Transverse colon (tissue), 4 donors: ENCODE measurements at regions not wholly inside any gene's neighbourhood (a gene's known extent, or its start where the extent isn't known, plus 50 kb on each side); places are given as distances from the start of the nearest gene placed in this dataset.

ENCODE experiments used
- DNase-seq: peaks from one replicate; pipeline ENCODE4 v3.0.0-alpha.2; 2019
- H3K27ac ChIP-seq, 4 donors: fragments of 200-600 bp; sonication (generic); 2 replicates each; pipeline ENCODE4 v1.5.1; 2016 to 2018; ENCODE audit warnings: inconsistent platforms in 4 of 4
- H3K27me3 ChIP-seq: fragments of 200-600 bp; sonication (generic); 2 replicates; pipeline ENCODE4 v1.5.1; 2017; ENCODE audit warnings: inconsistent platforms
- H3K36me3 ChIP-seq, 4 donors: fragments of 200-600 bp; sonication (generic); 2 replicates each; pipeline ENCODE4 v1.5.1; 2017 to 2019; ENCODE audit warnings: inconsistent platforms in 4 of 4
- H3K4me1 ChIP-seq, 4 donors: fragments of 200-600 bp; sonication (generic); 2 replicates each; pipeline ENCODE4 v1.5.1; 2017 to 2020; ENCODE audit warnings: inconsistent platforms in 4 of 4
- H3K4me3 ChIP-seq, 4 donors: fragments of 200-600 bp; sonication (generic); 1 replicate in 1 of 4; 2 replicates in 3 of 4; pipeline versions ENCODE4 v1.5.1 to v1.6.1; 2017 to 2019; ENCODE audit warnings: inconsistent platforms in 4 of 4
- H3K9me3 ChIP-seq, 2 donors: fragments of 200-600 bp; sonication (generic); 2 replicates each; pipeline ENCODE4 v1.5.1; 2017 to 2019; ENCODE audit warnings: inconsistent platforms in 2 of 2
- CTCF ChIP-seq, 5 experiments: fragments of 200-600 bp in 3 of 5; fragments of 450-650 bp in 2 of 5; sonication (generic) in 3 of 5; IDR thresholded peaks; 1 replicate in 2 of 5; 2 replicates in 3 of 5; pipeline ENCODE4 v1.5.1; 2016 to 2017; ENCODE audit warnings: antibody characterized with exemption in 5 of 5, inconsistent platforms in 3 of 5, mild to moderate bottlenecking in 2 of 5, moderate library complexity in 1 of 5
- EP300 ChIP-seq: sonication (generic); formaldehyde crosslinking; IDR thresholded peaks from one replicate; pipeline ENCODE4 v1.6.1; 2017; ENCODE audit warnings: antibody characterized with exemption, low read depth
- POLR2A ChIP-seq: fragments of 450-650 bp; IDR thresholded peaks from one replicate; pipeline ENCODE4 v1.6.1; 2016; ENCODE audit warnings: antibody characterized with exemption, mild to moderate bottlenecking, moderate library complexity
- POLR2AphosphoS5 ChIP-seq, 3 donors: sonication (generic); formaldehyde crosslinking; IDR thresholded peaks; one replicate each; pipeline ENCODE4 v1.6.1; 2016; ENCODE audit warnings: antibody characterized with exemption in 3 of 3
- WGBS, 2 donors: methylation state at CpG; one replicate each; pipeline ENCODE4 v1.1.5; 2018; ENCODE audit warnings: low coverage in 1 of 2; 5-methylcytosine and 5-hydroxymethylcytosine counted together
- in situ Hi-C, 4 donors: fragments of 200-750 bp; cut with MboI; loops; one replicate each; pipeline versions ENCODE4 v1.15.0 to v1.15.1; 2017; ENCODE audit warnings: low sequenced_read_pairs in 3 of 4, low pct_ligation_motif_present in 1 of 4, low pct_unique_long_range_greater_than_20kb in 1 of 4
- intact Hi-C: fragments of 100-400 bp; cut with DNase I; formaldehyde crosslinking; loops from one replicate; pipeline ENCODE4 v1.15.1; 2023; ENCODE audit warnings: low total_unique reads

DNA sequence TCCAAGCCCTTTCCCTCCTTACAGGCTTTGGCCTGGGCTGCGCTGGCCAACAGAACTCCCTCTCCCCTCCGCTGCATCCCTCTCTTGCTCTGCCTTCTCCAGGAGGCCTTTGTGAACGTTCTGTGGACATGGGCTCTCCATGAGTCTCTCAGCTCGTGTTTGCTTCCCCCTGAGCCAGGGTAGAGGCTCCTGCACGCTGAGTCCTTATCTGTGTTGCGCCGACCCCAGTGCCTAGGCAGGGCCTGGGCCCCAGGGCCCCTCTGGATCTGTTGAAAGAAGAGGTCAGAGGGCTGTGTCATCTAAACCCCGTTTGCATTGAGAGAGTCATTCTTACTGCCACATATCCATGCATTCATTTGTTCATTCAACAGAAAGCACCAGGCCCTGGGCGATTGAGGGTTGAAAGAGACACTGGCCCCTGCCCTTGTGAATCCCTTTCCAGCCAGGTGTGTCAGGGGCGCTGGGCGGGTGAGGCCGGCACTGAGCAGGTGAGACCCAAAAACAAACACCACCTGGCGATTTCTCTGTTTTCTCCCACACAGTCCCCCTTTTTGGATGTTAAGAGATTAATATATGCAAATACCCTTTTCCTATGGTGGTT is 111.2 kb upstream of the IER5L start:
- no peak overlapping the region for H3K27ac ChIP-seq
- intact Hi-C loops = no loop called here
- no peaks in the 10 kb centered on the region for H3K36me3 ChIP-seq
- no peaks in the 10 kb centered on the region for H3K4me1 ChIP-seq
- 66 to 100% methylated on average over 3 to 13 of the region's 13 CpGs for whole genome bisulfite sequencing, 2 donors
- H3K4me3 ChIP-seq = no peak overlapping the region
- no peak for DNase-seq
- no peaks in the 10 kb centered on the region for H3K9me3 ChIP-seq
- TF ChIP-seq POLR2AphosphoS5 (IDR thresholded peaks at IDR 0.05) (no peak), CTCF (IDR thresholded peaks at IDR 0.05) (no peak), POLR2A (no peak), EP300 (no peak)
- no peaks in the 10 kb centered on the region for H3K27me3 ChIP-seq
- in situ Hi-C loops = no loop called here

DNA sequence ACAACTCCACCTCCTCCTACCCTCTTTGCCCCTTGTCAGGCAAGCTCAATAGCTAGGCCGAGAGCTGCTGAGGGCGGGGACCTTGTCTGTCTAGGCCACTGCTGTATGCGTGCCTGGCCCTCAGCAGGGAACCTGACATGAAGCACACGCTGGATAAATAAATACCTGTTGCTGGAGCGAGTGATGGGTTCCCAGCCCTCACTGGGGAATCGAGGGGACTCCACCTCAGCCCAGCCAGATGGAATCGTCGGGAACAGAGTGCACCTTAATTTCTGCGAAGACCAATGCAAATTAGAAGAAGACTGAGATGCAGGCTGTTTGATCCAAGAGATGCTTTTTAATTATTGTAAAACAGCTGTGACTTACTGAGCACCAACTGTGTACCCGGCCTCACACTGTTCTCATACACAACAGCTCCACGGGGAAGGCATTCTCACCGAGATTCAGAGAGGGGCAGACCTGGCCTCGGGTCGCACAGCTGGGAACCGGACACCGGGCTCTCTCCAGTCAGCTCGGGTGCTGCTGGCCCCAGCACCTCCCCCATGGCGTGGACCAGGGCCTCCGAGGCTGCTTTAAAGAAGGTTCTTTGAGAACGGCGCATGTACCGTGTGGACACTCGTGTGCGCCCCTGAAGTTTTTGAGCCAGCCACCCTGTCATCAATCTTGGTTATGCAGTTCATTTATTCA is 109.7 kb upstream of the IER5L start:
- Histone ChIP-seq H3K4me3 (no peak overlapping the region), H3K9me3 (no peaks in the 10 kb centered on the region), H3K36me3 (no peaks in the 10 kb centered on the region), H3K27ac (no peak overlapping the region), H3K27me3 (no peaks in the 10 kb centered on the region), H3K4me1 (no peaks in the 10 kb centered on the region)
- in situ Hi-C loops = no loop called here
- 78 to 88% methylated on average over 10 to 24 of the region's 24 CpGs for WGBS, 2 donors
- TF ChIP-seq CTCF (IDR thresholded peaks at IDR 0.05) (no peak), POLR2A (no peak), EP300 (no peak), POLR2AphosphoS5 (IDR thresholded peaks at IDR 0.05) (no peak)
- no peak for DNase-seq
- intact Hi-C loops = no loop called here

GRCh38 chr9:129285979-129286772 is 108.1 kb upstream of the IER5L start:
- 90 to 91% methylated on average over 4 to 23 of the region's 23 CpGs for WGBS, 2 donors
- no peak for DNase-seq

More at GRCh38 chr9:129285979-129286772, 108.1 kb upstream of the IER5L start:
- H3K4me1 ChIP-seq = no peaks in the 10 kb centered on the region
- H3K36me3 ChIP-seq = no peaks in the 10 kb centered on the region
- in situ Hi-C loops (no loop called here), intact Hi-C loops (no loop called here)
- H3K27ac ChIP-seq = no peak overlapping the region
- no peaks in the 10 kb centered on the region for H3K27me3 ChIP-seq
- TF ChIP-seq CTCF (IDR thresholded peaks at IDR 0.05) = no peak
- TF ChIP-seq POLR2A = no peak
- TF ChIP-seq POLR2AphosphoS5 (IDR thresholded peaks at IDR 0.05) = no peak
- TF ChIP-seq EP300 = no peak
- H3K9me3 ChIP-seq = no peaks in the 10 kb centered on the region
- H3K4me3 ChIP-seq = no peak overlapping the region
